ENCODE measurements at regions not wholly inside any gene's neighbourhood (a gene's known extent, or its start where the extent isn't known, plus 50 kb on each side); places are given as distances from the start of the nearest gene placed in this dataset.

DNA sequence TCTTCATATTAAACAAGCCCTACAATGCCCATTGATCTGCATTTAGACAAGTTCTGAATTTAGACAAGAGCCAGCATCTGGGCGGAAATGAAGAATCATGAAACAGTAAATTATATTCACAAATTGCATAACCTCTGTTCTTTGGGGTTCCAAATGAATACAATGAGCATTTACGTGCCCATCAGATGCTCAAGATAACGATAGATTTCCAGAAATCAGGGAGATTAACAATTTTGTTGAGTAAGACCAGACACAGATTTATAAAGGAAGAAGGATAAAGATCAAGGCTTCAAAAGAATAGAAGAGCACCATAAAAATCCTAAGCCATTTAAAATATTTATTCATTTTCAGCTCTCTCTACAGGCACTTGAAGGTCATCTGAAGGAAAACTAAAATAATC is 59.7 kb upstream of the CDH20 start:
- no peak for DNase-seq (ENCODE audit: low read depth)
- TF ChIP-seq MYC (IDR thresholded peaks at IDR 0.05; ENCODE audit: low read depth, low read length) = no peak
- TF ChIP-seq, protein P1, sequence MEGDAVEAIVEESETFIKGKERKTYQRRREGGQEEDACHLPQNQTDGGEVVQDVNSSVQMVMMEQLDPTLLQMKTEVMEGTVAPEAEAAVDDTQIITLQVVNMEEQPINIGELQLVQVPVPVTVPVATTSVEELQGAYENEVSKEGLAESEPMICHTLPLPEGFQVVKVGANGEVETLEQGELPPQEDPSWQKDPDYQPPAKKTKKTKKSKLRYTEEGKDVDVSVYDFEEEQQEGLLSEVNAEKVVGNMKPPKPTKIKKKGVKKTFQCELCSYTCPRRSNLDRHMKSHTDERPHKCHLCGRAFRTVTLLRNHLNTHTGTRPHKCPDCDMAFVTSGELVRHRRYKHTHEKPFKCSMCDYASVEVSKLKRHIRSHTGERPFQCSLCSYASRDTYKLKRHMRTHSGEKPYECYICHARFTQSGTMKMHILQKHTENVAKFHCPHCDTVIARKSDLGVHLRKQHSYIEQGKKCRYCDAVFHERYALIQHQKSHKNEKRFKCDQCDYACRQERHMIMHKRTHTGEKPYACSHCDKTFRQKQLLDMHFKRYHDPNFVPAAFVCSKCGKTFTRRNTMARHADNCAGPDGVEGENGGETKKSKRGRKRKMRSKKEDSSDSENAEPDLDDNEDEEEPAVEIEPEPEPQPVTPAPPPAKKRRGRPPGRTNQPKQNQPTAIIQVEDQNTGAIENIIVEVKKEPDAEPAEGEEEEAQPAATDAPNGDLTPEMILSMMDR (IDR thresholded peaks at IDR 0.05; ENCODE audit: low read depth, low read length) = no peak
- TF ChIP-seq, protein P2, sequence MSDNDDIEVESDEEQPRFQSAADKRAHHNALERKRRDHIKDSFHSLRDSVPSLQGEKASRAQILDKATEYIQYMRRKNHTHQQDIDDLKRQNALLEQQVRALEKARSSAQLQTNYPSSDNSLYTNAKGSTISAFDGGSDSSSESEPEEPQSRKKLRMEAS (IDR thresholded peaks at IDR 0.05; ENCODE audit: low read depth, low read length) = no peak
- no peak for TF ChIP-seq POLR2A (IDR thresholded peaks at IDR 0.05; ENCODE audit: extremely low read depth, insufficient read length)
- no peak overlapping the region for H3K4me3 ChIP-seq (ENCODE audit: low read depth, low read length)

- no peak overlapping the region for H3K4me3 ChIP-seq (ENCODE audit: low read depth, low read length)
- TF ChIP-seq POLR2A (IDR thresholded peaks at IDR 0.05; ENCODE audit: extremely low read depth, insufficient read length) (no peak), MYC (IDR thresholded peaks at IDR 0.05; ENCODE audit: low read depth, low read length) (no peak)
- TF ChIP-seq, protein P2 (IDR thresholded peaks at IDR 0.05; ENCODE audit: low read depth, low read length) = no peak
- TF ChIP-seq, protein P1 (IDR thresholded peaks at IDR 0.05; ENCODE audit: low read depth, low read length) = no peak
- DNase-seq (ENCODE audit: low read depth) = no peak
These were observed 58.7 kb upstream of the CDH20 start for GRCh38 chr18:61274416-61274960.

DNA sequence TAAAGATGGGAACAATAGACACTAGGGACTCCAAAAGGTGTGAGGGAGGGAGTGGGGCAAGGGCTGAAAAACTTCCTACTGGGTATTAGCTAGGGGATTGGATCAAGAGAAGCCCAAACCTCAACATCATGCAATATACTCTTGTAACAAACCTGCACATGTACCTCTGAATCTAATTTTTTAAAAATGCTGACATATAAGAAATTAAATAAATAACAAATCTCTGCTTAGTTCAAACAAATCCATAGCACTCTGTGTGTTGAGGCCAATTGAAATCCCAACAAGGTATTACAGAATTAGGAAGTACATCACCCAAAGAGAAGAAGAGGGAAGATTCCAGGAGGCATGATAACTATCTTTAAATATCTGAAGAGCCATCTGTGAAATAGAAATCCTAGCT is 55.4 kb upstream of the CDH20 start:
- no peak overlapping the region for H3K4me3 ChIP-seq (ENCODE audit: low read depth, low read length)
- TF ChIP-seq, protein P1 (IDR thresholded peaks at IDR 0.05; ENCODE audit: low read depth, low read length) = no peak
- TF ChIP-seq, protein P2 (IDR thresholded peaks at IDR 0.05; ENCODE audit: low read depth, low read length) = no peak
- TF ChIP-seq MYC (IDR thresholded peaks at IDR 0.05; ENCODE audit: low read depth, low read length) (no peak), POLR2A (IDR thresholded peaks at IDR 0.05; ENCODE audit: extremely low read depth, insufficient read length) (no peak)
- no peak for DNase-seq (ENCODE audit: low read depth)

DNA sequence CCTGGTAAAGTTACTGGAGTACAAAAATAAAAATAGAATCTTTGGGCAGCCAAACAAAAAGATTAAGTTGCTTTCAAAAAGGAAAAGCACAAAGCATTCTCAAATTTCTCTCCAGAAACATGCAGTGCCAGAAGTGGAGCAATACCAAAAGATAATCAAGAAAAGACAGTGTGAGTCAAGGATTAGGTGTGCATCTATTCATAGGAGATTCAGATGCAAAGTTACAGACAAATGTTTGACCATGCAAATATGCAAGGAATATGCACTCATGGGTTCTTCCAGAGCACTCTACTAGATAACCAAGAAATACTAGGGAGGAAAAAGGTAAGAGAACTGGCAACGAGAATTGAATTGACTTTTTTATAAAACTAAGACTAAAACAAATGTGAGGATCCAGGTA is 51.8 kb upstream of the CDH20 start:
- TF ChIP-seq, protein P2 (IDR thresholded peaks at IDR 0.05; ENCODE audit: low read depth, low read length) = no peak
- TF ChIP-seq, protein P1 (IDR thresholded peaks at IDR 0.05; ENCODE audit: low read depth, low read length) = no peak
- no peak for TF ChIP-seq POLR2A (IDR thresholded peaks at IDR 0.05; ENCODE audit: extremely low read depth, insufficient read length)
- TF ChIP-seq MYC (IDR thresholded peaks at IDR 0.05; ENCODE audit: low read depth, low read length) = no peak
- DNase-seq (ENCODE audit: low read depth) = no peak

GRCh38 chr18:61282926-61283325 is 50.3 kb upstream of the CDH20 start:
- no peak overlapping the region for H3K4me3 ChIP-seq (ENCODE audit: low read depth, low read length)
- TF ChIP-seq MYC (IDR thresholded peaks at IDR 0.05; ENCODE audit: low read depth, low read length) (no peak), POLR2A (IDR thresholded peaks at IDR 0.05; ENCODE audit: extremely low read depth, insufficient read length) (no peak)
- TF ChIP-seq, protein P1 (IDR thresholded peaks at IDR 0.05; ENCODE audit: low read depth, low read length) = no peak
- TF ChIP-seq, protein P2 (IDR thresholded peaks at IDR 0.05; ENCODE audit: low read depth, low read length) = no peak
- DNase-seq (ENCODE audit: low read depth) = no peak

More for the DNA sequence above, 51.8 kb upstream of the CDH20 start:
- no peak overlapping the region for H3K4me3 ChIP-seq (ENCODE audit: low read depth, low read length)

Data from NB4 (cell line).